ENCODE measurements at regions not wholly inside any gene's neighbourhood (a gene's known extent, or its start where the extent isn't known, plus 50 kb on each side); places are given as distances from the start of the nearest gene placed in this dataset.

DNA sequence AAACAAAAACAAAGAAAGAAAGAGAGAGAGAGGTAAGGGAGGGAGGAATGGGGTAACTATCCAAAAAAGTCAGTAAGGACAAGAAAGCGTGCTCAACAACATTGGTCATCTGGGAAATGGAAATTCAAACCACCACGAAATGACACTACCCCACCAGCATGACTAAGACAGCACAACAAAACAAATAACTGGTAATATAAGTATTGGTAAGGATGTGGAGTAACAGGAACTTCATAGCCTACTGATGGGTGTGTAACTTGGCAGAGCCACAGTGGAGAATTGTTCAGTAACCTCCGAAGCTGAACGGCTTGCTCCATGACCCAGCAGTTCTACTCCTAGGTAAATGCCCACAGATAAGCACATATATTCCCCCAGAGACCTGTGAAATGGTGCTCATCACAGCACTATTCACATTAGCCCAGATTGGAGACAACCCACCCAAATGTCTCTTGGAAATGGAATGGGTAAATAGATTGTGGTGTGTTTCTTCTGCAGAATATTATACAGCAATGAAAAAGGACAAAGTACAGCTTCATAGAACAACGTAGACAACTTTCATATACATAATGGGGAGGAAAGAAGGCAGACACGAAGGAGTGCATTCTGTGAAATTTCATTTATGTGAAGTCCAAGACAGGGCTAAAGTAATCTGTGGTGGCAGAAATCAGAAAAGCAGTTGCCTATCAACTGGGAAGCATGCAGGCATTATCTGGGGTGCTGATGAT, 95.5 kb upstream of the ATP6AP2 start:
- DNase-seq (ENCODE audit: low read depth), result no peak

DNA sequence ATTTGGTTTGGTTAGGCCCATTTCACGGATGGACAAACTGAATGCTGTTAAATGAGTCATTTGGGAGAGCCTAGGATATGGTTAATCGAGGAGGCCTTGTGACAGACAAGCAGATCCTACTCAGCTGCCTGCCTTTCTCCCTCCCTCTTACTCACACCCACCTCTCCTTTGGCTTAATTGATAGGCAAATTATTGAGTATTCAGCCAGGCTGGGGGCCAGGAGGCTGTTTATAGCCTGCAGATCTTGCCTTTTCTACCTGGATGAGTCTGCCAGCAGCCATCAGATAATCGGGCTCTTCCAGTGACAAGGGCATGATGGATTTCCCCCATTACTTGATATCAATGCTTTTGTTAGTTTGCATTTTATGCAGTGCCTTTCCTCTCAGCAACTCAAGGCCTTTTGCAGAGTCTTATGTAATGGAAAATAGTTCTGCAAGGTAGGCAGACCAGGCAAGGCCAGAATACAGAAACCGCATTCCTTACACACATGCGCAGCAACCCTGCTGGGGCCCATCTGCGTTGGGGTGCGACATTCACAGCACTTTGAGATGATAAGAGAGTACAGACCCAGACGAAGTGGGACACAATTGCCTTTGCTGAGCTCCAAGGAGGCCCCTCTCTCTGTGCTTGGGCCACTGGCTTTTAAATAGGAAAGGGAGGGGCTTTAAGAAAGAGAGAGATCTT, 96.2 kb upstream of the ATP6AP2 start:
- DNase-seq (ENCODE audit: low read depth), result no peak

DNA sequence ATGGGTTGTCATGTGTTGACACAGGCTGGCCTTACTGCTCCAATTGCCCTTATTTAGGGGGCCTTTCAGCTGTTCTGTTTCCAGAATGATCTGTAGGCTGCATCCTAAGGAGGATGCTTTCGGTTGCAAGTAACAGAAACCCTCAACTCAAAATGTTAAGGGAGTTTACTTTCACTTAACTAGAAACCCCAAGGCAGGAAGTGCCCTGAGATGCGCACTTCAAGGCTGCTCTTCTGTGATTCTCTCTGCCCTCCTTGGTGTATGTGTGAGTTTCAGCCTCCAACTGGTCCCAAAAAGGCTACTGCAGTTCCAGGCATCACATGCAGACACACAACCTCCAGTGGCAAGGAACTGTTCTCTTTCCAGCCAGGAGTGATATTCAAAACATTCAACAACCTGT, 97.3 kb upstream of the ATP6AP2 start:
- DNase-seq (ENCODE audit: low read depth), result no peak

DNA sequence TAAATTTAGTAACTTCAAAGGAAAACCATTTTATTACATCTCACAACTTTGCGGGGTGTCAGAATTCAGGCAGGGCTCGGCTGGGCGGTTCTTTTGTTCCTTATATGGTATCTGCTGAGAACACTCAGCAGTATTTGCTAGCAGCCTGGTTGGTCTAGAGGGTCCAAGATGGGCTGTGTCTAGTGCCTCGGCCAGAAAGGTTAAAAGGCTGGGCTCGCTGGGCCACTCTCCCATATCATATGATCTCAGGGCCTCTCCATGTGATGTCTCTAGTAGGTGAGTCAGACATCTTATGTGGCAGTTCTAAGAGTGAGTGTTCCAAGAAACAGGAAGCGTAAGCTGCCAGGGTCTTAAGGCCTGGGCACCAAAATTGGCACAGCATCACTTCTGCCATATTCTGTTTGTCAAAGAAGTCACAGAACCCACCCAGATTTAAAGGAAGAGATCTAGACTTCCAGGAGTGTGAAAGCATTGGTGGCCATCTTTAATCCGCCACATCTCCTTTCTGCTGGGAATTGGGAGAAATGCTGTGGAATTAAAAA, 100.9 kb upstream of the ATP6AP2 start:
- DNase-seq (ENCODE audit: low read depth), result peak; percentile 23

DNA sequence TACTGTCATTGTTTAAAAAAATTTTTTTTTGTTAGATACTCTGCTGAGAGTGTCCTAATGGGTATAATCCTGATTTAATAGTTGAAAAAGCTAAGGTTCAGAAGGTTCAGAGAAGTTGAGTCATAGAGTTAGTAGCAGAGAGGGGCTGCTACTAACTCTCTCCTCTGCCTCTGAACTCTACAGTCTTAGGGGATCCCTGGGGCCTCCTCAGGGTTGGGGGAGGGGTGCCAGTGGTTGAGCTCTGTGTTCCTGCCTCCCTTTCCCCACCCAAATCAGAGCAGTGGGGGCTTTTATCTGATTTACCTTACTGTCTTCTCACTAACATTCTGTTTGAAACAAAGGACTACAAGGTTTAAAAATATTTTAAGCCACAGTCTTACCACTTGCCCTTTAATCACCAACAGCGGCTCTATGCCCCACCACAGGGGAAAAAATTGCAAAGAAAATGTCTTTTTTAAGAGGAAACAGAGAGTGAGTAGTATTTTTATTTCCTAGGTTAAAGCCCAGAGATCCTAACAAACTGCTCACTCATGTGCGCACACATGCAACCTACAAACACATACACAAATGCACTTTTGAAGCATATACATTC, 102.2 kb upstream of the ATP6AP2 start:
- DNase-seq (ENCODE audit: low read depth), result no peak

DNA sequence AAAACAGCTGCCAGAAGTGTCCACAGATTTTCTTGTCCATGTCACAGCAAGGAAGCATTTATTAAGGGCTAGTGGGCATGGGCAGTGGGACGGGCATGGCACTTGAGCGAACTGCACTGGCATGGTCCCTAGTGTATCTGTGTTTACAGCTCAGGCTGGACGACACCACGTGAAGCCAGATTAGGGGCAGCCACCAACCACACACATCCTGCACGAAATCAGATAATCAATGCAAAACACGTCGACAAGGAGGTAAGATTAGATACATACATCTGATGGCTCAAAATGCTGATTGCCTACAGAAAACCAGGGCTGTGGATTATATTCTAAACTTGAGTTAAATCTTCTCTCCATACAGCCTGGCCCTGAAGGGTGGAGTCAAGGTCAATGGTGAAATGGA, 103.8 kb upstream of the ATP6AP2 start:
- DNase-seq (ENCODE audit: low read depth), result no peak

DNA sequence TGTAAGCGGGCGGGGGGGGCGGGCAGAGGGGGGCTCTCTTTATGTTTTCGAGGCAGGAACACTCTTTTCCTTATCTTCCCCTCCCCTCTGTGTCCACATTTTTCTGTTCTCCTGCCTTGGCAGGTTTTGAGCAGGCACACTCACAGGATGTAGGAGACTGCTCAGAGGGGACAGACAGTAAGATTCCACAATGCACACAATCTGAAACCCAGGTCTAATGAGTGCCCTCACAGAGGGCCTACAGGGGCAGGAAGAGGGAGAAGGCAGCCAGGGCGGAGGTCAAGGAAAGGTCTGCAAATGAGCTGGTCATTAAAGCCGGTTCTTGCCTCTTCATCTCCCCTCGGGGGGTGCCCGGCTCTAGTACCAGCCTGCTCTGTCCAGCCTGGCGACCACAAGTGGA, 106.1 kb upstream of the ATP6AP2 start:
- DNase-seq (ENCODE audit: low read depth), result no peak

DNA sequence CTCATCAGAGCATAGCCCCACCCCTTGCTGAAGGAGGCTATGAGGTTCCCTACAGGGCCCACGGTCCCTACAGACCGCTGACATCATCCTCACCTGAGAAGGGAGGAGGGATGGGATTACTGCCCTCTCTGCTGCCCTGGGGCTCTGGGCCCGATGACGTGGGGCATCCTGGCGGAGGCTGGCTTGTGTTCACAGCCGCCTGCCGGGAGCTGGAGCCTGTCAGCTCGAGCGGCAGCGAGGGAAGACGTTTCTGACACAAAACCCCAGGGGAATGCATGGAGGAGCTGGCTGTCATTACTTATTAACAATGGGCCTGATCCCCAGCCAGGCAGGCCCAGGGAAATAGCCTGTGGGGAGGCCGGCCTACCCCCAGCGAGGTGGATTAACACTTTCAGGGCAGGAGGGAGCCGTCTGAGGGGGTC, 106.6 kb upstream of the ATP6AP2 start:
- no peak for DNase-seq (ENCODE audit: low read depth)

DNA sequence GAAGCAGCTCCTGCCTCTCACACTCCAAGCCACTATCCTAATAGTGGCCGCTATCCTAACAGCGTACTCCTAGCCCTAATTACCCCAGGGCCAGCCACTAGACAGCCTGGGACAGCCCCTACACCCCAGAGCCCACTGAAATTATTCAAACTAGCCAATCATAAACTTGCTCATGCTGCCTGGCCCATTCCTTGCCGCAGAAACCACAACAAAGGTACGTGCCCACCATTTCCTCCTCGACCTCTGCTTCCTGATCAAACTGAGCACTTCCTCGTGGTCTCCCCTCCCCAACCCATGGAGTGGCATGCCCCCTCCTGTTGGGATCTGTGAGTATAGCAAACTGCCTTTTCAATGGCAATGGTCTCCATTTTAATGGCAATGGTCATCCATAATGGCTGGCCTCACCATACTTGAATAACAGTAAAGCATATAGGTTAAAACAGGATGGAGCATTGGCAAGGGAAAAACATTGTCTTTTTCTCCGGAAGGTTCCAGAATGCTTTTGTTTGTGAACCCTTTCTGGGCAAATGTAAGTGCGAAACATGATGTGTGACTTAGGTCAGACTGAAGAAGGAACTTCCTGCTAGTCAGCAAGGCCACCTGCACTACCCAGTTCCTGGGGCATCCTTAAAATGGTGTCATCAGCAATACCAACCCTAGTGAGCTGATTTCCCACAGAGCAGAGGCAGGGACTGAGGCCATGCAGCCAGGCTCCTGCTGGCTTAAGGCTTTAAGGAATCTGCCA, 107.1 kb upstream of the ATP6AP2 start:
- DNase-seq (ENCODE audit: low read depth), result no peak

DNA sequence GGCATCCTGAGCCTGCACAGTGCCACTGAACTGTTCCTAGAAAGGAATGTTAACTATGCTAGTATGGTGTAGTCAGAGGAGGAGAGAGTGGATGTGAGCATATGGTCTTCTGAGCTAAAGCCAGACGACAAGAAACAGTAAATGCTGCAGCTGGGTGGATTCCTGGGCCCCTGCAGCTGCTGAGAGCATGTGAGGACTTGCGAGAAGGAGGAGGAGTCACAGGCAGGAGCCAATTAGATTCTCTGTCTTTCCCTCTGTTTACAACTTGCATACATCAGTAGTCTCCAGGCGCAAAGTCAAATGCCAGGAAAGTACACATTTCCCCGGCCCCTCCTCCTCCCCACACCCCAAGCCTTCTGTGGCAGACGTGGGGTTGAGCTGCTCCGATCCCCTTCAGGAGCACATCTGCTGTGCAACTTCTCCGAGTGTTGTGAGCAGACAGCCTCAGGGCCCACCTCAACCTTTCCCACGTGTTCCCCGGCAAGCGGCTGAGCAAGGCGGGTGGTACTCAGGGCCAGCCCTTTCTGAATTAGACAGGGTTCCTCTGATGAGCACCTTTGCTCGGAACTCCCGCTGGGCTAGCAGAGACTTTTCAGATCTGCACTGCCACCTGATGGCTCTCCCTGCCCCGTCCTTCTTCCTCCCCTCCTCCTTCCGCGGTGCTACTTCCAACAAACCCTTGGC, 108.7 kb upstream of the ATP6AP2 start:
- DNase-seq (ENCODE audit: low read depth), result peak; percentile 44

DNA sequence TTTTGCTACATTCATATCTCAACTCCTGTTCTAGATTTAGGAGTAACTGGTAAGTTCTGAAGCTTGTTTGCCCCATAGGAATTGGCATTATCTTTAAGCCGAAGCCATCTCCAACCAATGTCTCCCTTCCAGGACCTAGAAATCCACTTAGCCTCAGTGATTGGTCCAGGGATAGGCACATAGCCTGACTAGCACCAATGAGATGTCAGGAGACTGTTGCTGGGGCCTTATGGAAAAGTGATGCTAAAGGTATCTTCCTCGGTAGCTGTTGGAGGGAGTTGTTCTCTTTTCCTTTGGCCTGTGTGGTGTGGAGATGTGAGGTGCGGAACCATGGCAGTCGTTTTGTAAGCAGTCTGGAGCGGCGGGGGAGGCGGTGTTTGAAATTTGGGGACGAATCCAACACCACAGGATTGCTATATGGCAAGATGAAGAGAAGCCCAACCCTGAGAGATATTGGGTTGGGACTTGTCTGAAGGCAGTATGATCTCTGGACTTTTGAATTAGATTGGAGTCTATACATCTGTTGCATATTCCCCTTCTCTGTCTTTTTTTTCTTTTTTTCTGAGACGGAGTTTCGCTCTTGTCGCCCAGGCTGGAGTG, 109.8 kb upstream of the ATP6AP2 start:
- DNase-seq (ENCODE audit: low read depth), result peak; percentile 19

DNA sequence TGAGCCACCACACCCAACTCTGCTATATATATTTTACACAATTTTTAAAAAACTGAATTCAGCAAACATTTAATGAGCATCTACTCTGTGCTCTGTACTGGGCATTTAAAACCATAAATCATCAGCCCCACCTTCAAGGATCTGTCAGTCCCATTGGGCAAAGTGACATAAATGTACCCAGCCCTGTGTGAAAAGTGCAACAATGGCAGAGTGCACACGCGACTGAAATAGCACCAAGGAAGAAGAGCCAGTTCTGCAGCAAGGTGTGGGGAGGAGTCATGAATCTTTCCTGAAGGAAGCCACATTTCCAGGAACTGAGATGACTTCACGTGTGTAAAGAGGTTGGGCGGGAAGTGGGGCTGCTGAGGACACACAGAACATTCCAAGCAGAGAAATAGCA, 111.5 kb upstream of the ATP6AP2 start:
- DNase-seq (ENCODE audit: low read depth), result no peak

DNA sequence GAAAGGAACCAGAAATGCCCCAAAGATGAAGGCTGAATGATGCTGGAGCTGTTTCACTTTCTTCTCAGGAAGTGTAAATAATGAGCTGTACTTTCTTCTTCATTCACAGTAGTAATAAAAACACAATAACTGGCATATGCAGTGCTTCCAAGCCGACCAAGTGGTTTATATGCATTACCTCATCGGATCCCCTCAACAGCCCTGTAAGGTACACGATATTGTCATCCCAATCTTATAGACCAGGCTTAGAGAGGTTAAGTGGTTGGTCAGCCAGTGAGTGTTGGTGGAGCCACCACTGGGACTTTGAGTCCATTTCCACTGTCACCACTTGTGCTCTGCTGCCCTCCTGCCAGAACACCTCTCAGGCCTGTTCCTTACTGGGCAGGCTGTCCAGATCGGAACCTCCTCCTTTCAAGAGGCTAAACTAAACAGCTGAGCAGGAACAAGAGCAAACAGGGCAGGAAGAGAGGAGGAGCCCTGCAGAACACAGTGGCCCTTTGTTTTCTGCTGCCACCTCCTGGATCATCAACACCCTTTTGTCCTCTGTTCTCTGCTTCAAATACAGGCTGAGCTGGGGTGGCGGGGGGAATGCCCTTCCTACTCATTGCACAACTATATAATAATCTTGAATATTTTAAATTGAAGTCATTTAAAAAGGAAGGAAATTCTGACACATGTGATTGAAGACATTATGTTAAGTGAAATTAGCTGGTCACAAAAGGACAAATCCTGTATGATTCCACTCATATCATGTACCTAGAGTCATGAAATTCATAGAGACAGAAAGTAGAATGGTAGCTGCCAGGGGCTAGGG, 112.5 kb upstream of the ATP6AP2 start:
- DNase-seq (ENCODE audit: low read depth), result peak; percentile 72

DNA sequence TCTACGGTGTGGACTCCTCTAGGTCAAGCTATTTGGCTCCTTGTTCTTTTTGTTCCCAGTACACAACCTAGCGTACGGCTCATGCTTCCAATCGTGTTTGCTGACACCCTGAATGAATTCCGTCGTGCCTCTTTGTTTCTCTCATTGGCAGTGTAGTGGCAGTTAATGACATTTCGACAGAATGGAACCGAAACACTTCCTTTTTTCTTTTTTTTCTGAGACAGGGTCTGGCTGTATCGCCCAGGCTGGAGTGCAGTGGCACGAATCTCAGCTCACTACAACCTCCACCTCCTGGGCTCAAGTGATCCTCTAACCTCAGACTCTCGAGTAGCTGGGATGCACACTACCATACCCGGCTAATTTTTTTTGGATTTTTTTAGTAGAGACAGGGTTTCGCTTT, 113.3 kb upstream of the ATP6AP2 start:
- DNase-seq (ENCODE audit: low read depth), result no peak

DNA sequence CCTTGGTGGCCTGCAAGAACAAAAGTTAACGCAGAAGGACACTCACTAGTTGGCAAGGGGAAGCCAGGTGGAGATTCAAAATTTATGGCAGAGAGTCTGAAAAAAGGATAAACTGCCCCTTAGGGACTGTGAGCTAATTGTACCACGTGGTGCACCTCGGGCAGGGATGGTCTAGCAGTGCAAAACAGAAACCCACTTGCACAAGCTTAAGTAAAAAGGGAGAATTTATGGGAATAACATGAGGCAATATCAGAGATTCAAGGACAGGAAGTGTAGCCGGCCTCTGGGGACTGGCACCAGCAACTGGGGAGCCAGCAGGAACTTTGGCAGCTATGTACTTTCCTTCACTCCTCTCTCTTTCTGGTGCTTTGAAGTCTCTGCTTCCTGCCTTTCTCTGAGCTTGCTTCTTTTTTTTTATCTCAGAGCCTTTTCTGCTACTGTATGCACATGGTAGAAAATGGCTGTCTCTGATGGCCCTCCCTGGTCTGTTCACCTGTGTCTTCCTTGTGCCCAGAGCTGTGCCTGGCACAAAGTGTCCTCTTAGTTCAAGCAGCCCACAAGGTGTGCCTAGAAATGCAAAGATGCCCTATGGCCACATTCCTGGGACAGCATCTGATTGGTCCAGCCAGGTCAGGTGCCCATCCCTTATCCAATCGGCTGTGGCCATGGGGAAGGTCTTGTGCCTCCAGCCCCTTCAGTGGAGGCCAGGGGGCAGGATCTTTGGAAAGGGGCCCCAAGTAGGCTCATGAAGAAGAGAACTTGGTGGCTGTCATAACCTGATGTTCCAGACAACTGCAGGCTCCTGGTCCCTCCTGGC, 114.8 kb upstream of the ATP6AP2 start:
- peak; percentile 20 for DNase-seq (ENCODE audit: low read depth)

DNA sequence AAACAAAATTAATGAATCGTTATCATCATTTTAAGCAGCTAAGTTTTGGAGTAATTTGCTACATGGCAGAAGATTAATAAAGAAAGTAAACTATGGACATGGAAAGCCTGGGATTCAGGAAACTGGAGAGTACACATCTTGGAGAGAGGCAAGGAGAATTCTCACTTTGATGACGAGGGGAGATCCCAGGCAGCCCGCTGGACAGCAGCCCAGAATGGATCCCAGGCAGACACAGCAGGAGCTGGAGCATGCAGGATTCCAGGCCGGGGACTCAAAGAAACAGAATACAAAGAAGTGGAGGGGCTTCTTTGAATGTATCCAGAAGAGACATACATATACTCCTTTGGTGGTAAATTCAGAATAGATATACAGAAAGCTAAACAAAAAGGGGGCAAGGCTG, 118.0 kb upstream of the ATP6AP2 start:
- no peak for DNase-seq (ENCODE audit: low read depth)

DNA sequence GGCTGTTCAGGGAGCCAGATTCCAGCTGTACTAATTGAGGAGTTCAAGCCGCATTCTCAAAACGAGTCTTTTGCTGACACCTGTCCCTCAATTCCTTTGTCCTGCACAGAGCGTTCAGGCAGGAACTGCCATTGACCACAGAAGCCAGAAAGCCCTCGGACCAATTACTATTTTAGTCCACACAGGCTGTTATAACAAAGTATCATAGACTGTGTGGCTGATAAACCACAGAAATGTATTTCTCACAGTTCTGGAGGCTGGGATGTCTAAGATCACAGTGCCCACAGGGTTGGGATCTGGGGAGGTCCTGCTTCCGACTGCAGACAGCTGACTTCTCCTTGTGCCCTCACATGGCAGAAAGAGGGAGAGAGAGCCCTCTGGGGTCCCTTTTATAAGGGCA, 119.8 kb upstream of the ATP6AP2 start:
- peak; percentile 22 for DNase-seq (ENCODE audit: low read depth)

DNA sequence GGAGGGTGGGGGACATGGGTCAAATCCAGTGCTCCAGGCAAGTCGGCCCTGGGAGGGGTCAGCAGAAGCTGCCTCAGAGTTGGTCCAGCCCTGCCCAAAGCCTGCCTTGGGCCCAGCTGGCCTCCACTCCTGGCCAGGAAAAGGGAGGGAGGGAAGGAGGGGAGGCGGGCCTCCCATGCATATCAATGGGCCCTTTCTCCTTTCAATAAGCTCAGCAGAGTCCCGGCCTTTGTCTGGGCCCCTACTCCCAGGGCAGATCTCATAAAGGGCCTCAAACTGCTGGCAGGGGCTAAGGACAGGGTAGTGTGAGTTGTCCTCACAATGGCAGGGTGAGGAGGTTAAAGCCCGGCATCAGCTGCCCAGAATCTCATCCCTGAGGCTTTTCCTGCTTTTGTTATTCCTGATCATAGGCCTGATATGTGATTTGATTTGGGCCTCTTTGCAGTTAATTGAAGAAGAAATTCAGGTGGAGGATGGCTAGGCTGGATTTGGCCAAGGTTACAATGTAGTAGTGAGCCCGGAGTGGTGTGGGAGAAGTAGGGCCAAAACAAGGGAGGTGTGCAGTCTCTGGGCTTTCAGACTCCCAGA, 121.1 kb upstream of the ATP6AP2 start:
- DNase-seq (ENCODE audit: low read depth), result no peak

DNA sequence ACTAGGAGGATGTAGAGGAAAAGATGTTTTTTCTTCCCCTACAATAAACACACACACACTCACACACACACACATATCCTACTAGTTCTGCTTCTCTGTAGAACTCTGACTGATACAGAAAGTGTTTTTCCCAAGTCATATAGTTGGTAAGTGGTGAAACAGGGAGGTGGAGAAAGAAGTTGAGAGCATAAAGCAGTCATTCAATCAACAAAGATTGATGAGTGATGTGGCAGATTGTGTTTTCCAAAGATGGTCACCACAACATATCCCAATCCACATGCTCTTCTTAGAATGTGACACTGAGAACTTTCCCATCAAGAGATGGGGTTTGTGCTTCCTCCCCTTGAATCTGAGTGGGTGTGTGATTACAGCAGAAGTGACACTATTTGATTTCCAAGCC, 123.4 kb upstream of the ATP6AP2 start:
- DNase-seq (ENCODE audit: low read depth), result no peak

Data from RPMI7951 (cell line).